ENCODE measurements at regions not wholly inside any gene's neighbourhood (a gene's known extent, or its start where the extent isn't known, plus 50 kb on each side); places are given as distances from the start of the nearest gene placed in this dataset.

- TF ChIP-seq JUNB (IDR thresholded peaks at IDR 0.05), result no peak
- TF ChIP-seq CTCF (IDR thresholded peaks at IDR 0.05), result no peak
- no peak for TF ChIP-seq EP300 (IDR thresholded peaks at IDR 0.05)
- TF ChIP-seq PHF8 (IDR thresholded peaks at IDR 0.05; ENCODE audit: borderline replicate concordance, low read depth), result no peak
- TF ChIP-seq HDAC2 (IDR thresholded peaks at IDR 0.05), result no peak
- no peak for TF ChIP-seq E2F6 (IDR thresholded peaks at IDR 0.05; ENCODE audit: borderline replicate concordance, low read depth)
These were observed 340.1 kb downstream of the MATN1 start for GRCh38 chr1:30383221-30383711.
